OCI-LY3 (cell line): ENCODE measurements at regions not wholly inside any gene's neighbourhood (a gene's known extent, or its start where the extent isn't known, plus 50 kb on each side); places are given as distances from the start of the nearest gene placed in this dataset.

Experiments
- H2AFZ ChIP-seq: fragments of 200-600, 300-600 bp; shearing (Covaris generic); 2 replicates; pipeline ENCODE4 v1.6.0; 2014; ENCODE audit warnings: antibody characterized with exemption, low read depth, low read length
- H3K27ac ChIP-seq: fragments of 200-600, 300-600 bp; sonication (generic); 2 replicates; pipeline ENCODE4 v1.5.1; 2014; ENCODE audit warnings: mild to moderate bottlenecking, low read length, moderate library complexity, mixed read lengths
- H3K27me3 ChIP-seq: fragments of 200-600, 300-600 bp; sonication (generic); 2 replicates; pipeline ENCODE4 v1.6.1; 2014; ENCODE audit warnings: low read depth, low read length, mixed read lengths
- H3K36me3 ChIP-seq: fragments of 200-600, 300-600 bp; sonication (generic); replicated peaks from 2 replicates; pipeline ENCODE3; 2014; ENCODE audit warnings: low read depth, low read length, mixed read lengths
- H3K4me1 ChIP-seq: fragments of 300-600, 200-600 bp; sonication (generic); 2 replicates; pipeline ENCODE4 v1.6.1; 2014; ENCODE audit warnings: low read length, mixed read lengths
- H3K4me2 ChIP-seq: fragments of 200-600, 300-600 bp; sonication (generic); 2 replicates; pipeline ENCODE4 v1.6.1; 2014; ENCODE audit warnings: low read length, mixed read lengths
- H3K4me3 ChIP-seq: fragments of 300-600, 200-600 bp; sonication (generic); 2 replicates; pipeline ENCODE4 v1.5.1; 2014; ENCODE audit warnings: antibody characterized with exemption, mild to moderate bottlenecking, low read length, moderate library complexity
- H3K79me2 ChIP-seq: fragments of 300-600, 200-600 bp; shearing (Covaris generic); 2 replicates; pipeline ENCODE4 v1.6.1; 2014; ENCODE audit warnings: mild to moderate bottlenecking, low read length, mixed read lengths
- H3K9ac ChIP-seq: fragments of 300-600, 200-600 bp; shearing (Covaris generic); 2 replicates; pipeline ENCODE4 v1.6.0; 2014; ENCODE audit warnings: mild to moderate bottlenecking, low read length, moderate library complexity
- H3K9me3 ChIP-seq: fragments of 200-600, 300-600 bp; shearing (Covaris generic); 2 replicates; pipeline ENCODE4 v1.6.1; 2014; ENCODE audit warnings: low read length, mixed read lengths; ENCODE audit not compliant: insufficient read depth
- H4K20me1 ChIP-seq: fragments of 200-600, 300-600 bp; sonication (generic); 2 replicates; pipeline ENCODE4 v1.6.1; 2016; ENCODE audit warnings: low read length, mixed read lengths; ENCODE audit not compliant: insufficient read depth
- CTCF ChIP-seq: fragments of 200-600, 300-600 bp; sonication (generic); IDR thresholded peaks from 2 replicates; pipeline ENCODE4 v1.5.1; 2014; ENCODE audit warnings: antibody characterized with exemption, low read length, low read depth
- EZH2phosphoT487 ChIP-seq: fragments of 200-600 bp; shearing (Covaris generic); IDR thresholded peaks from 2 replicates; pipeline ENCODE4 v1.6.1; 2018; ENCODE audit warnings: antibody characterized with exemption, mixed run types, low read depth

- no peak for TF ChIP-seq CTCF
- TF ChIP-seq EZH2phosphoT487 = no peak
- Histone ChIP-seq H3K27ac (no peak overlapping the region), H3K9me3 (no peaks in the 10 kb centered on the region), H3K4me3 (no peak overlapping the region), H3K4me1 (no peaks in the 10 kb centered on the region), H3K27me3 (no peaks in the 10 kb centered on the region; the same call in 1 of the 2 replicates), H4K20me1 (no peaks in the 10 kb centered on the region), H3K9ac (no peak overlapping the region), H2AFZ (no peak overlapping the region), H3K36me3 (no peaks in the 10 kb centered on the region), H3K4me2 (no peak overlapping the region), H3K79me2 (no peaks in the 10 kb centered on the region)
These were observed 280.5 kb downstream of the WDR11 start for GRCh38 chr10:121131426-121132265.

- Histone ChIP-seq H3K27ac (no peak overlapping the region), H2AFZ (no peak overlapping the region), H3K36me3 (no peaks in the 10 kb centered on the region), H3K27me3 (no peaks in the 10 kb centered on the region; the same call in 1 of the 2 replicates), H3K4me1 (no peaks in the 10 kb centered on the region), H3K4me2 (no peak overlapping the region), H3K79me2 (no peaks in the 10 kb centered on the region), H4K20me1 (no peaks in the 10 kb centered on the region), H3K9ac (no peak overlapping the region), H3K4me3 (no peak overlapping the region), H3K9me3 (no peaks in the 10 kb centered on the region)
- TF ChIP-seq EZH2phosphoT487 (no peak), CTCF (no peak)
These were observed 281.1 kb downstream of the WDR11 start for GRCh38 chr10:121132273-121132672.

- H3K27ac ChIP-seq = no peak overlapping the region
These were observed 282.7 kb downstream of the WDR11 start for GRCh38 chr10:121133901-121134300.

More at GRCh38 chr10:121133901-121134300, 282.7 kb downstream of the WDR11 start:
- Histone ChIP-seq H3K9me3 (no peaks in the 10 kb centered on the region), H3K27me3 (no peaks in the 10 kb centered on the region; the same call in 1 of the 2 replicates), H3K4me3 (no peak overlapping the region), H3K4me2 (no peak overlapping the region), H3K36me3 (no peaks in the 10 kb centered on the region), H3K4me1 (no peaks in the 10 kb centered on the region), H4K20me1 (no peaks in the 10 kb centered on the region), H3K9ac (no peak overlapping the region), H2AFZ (no peak overlapping the region), H3K79me2 (no peaks in the 10 kb centered on the region)
- no peak for TF ChIP-seq CTCF
- no peak for TF ChIP-seq EZH2phosphoT487
